ENCODE measurements at regions not wholly inside any gene's neighbourhood (a gene's known extent, or its start where the extent isn't known, plus 50 kb on each side); places are given as distances from the start of the nearest gene placed in this dataset.

DNA sequence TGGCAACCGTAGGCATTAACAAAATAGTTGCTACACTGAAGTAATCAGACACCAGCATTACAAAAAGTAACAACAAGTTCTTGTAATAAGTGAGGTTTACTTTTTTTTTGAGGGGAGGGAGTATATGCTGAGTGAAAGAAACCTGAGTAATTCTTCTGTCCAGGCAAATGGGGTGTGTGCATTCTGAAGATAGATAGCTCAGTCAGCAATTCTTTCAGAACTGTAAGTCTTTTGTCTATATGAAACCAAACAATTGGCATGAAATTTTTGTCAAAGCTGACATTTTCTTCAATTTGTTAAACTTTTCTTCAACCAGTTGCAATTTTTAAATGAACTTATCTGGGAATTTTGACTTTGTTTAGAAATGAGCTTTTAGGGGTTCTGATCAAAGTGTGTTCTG, 208.1 kb upstream of the THSD7B start:
- DNase-seq, result no peak

DNA sequence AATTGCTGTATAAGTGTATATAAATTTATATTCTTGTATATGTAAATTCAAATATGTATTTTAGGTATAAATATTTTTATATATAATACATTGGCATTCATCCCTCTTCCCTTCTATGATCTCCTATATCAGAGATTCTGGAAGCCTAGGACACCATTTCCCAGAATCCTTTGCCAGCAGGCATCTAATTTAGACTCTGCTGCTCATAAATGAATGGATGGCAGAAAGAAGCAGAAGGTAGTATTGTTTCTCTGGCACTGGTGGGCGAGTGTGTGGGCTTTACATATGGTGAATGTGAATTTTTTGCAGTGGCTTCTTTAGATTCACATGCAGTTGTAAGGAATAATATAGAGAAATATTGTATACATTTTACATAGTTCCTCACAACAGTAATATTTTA, 215.2 kb upstream of the THSD7B start:
- no peak for DNase-seq

DNA sequence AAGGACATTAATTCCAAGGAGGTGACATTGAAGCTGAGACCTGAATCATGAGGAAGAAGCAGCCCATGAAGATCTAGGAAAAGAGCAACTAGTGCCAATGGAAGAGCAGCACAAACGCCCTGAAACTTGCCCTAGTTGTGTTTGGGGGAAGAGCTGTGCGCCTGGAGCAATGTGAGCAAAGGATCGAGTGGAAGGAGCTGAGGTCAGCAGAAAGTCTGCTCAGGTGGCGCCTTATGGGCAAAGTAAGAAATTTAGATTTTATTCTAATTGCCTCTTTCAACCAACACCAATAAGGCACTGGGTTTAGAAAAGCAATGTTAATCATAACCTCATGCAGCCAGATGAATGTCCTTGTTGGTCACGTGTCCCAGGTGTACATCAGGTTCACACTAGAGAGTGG, 226.0 kb upstream of the THSD7B start:
- DNase-seq, result no peak

DNA sequence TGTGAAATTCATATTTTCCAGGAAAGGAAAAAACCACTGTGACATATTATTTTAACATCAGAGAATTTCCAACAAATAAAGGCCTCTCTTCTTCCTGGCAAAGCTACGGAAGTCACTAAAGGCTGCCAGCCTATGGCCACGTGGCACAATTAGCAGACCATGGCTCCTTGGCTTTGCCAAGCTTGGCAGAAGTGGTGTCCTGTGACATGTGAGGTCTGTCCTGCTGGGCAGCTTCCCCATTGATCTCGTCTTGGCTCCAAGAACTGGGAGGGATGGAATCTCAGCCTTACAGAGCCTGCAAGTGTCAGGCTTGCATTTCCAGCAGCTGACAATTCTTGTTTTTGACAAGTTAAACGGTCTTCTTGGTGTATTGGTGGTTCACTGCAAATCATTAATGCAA, 226.9 kb upstream of the THSD7B start:
- peak in 10 of 14 donors; percentile 0 to 60 (median 26) for DNase-seq

DNA sequence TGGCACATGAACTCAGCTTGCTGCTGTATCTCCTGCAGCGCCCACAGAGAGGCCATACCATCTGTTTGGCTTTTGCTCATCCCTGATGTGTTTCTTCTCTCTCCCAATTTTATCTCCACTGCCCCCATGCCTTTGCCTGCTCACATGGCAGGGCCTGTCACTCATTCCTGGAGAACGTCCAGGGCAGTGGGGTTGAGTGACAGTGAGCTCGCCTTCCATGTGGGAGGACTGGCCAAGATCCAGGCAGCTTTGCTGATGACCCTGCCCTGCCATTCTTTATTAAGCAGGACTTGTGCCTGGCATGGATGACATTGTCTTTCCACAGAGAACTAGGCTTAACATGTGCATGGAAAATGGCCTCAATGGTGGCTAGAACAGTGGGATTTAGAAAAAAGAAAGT, 230.5 kb upstream of the THSD7B start:
- no peak for DNase-seq

DNA sequence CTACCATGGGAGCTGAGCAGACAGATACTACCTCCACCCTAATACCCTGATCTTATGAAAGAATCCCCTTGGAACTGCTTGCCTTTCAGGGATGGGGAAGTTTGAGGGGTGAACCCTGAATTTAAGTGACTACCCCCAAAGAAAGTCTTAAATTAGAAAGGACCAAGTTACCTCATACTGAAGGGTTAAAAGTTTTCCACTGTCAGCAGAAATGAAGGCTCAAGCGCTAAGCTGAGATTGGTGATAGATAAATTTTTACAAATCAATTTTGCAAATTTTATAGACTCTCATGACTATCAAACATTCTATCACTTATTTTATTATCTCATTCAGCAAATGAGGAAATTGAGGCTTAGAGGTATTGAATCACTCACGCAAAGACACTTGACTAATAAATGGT, 233.2 kb upstream of the THSD7B start:
- DNase-seq, result no peak

DNA sequence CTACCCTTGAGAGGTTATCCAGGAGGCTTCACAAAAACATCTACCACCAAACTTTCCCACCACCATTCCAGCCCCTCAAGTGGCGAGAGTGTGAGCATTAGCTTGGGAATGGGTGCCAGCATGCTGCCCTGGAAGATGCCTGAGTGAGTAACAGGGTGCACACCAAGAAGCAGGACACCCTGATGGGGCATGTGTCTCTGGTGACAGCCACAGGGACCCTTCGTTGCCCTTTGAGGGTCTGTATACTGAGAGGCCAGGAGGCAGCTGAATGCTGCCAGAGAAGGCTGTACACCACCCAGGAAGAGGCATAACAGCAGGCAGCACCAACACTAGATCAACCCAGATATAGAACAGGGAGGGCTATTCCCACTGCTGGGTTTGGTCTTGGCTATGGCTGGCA, 233.6 kb upstream of the THSD7B start:
- DNase-seq, result no peak

DNA sequence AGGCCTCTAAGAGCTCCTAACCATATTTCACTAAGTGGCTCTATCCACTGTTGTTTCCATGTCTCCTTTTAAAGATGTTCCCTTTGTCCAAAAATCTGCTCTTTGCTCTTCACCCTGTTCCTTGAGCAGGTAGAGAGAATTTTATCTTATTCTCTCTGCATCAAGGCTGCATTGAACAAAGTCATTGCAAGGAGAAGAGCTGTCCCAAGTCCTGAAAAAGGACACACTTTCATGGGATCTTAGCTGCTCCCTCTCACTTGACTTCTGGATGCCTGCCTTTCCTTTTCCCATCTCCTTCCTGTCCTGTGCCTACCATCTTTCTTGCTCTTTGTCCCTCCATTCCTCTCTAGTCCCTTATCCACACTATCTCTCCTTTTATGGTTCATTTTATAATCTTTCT, 235.2 kb upstream of the THSD7B start:
- DNase-seq, result no peak

DNA sequence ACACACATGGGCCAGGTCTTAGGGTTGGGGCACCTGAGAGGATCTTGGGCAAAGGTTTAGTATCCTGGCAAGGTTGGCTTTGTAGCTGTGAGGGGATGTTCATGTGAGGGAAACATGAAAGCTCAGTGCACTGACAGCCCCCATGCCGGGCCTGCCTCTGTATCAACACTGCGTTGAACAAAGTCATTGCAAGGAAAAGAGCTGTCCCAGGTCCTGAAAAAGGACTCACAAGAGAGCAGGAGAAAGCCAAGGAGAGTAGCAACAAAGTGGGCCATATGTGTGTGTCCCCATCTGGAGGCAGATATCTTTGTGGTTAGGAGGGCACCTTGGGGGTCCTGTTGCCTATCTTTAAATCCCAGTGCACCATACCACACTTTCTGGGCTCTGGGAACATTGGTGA, 237.8 kb upstream of the THSD7B start:
- no peak for DNase-seq

DNA sequence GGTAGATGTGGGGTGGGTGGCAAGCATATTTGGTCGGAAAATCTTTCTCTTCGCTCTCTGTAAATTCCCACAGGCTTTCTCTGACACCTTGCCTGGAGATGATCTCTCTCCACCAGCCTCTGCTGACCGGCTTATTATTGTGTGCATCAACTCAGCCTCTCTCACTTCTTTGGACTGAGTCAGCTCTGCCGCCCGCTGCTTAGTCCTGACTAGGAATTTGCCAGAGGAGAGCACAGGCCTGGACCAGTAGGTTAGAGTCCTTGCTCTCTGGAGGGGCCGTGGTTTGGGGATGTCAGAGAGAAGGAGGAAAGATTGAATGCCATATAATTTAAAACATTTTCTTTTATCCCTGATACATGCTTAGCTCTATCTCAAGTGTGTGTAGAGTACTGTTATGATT, 242.6 kb upstream of the THSD7B start:
- DNase-seq, result no peak

DNA sequence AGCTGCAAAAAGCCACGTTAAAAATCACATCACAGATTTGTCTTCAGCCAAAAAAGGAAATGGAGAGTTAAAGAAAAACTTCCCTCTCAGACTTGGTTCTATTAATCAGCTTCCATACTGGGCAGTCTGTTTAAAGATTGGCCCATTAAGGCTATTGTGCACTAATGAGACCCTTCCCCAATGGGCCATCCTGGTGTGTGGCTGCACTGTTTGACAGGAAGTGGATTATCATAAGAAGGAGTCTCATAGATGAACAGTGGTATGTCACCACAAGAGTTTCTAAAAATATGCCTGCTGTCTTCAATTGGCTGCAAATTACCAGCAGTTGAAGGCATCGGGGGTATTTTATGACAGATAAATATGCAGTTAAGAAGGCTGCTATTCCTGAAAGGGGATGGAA, 247.6 kb upstream of the THSD7B start:
- no peak for DNase-seq

DNA sequence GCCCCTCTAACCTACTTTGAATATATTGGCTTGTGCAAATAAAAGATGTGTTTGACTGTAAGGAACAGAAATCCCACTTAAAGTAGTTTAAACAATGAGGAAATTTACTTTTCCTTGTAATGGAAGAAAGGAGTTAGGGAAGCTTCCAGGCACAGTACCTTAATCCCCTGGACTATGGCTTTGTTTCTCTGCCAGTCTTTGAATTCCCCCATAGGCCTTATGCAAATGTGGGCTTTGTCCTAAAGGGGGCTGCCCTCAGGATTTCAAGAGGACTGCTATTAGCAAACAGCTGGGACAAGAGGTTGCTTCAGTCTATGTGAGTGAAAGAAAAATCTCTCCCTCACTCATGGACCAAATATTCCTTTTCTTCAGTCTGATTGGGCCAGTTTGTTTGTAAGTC, 255.1 kb upstream of the THSD7B start:
- no peak for DNase-seq

DNA sequence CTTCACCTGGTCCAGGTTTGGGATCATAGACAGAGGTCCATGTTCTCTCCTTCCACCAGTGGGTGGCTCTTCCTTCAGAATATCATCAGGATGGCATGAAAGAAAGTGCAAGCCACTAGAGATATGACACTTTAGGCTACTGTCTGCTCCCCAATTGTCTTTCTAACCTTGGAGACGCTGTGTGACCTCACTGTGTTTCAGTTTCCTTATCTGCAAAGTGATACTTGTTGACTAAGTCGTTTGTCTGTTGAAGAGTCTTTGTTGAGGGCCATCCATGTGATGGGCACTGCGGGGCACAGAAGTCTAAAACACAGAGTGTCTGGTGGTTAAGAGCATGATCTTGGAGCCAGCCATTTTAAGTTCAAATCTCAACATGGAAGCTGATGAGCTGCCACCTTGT, 259.9 kb upstream of the THSD7B start:
- no peak for DNase-seq

DNA sequence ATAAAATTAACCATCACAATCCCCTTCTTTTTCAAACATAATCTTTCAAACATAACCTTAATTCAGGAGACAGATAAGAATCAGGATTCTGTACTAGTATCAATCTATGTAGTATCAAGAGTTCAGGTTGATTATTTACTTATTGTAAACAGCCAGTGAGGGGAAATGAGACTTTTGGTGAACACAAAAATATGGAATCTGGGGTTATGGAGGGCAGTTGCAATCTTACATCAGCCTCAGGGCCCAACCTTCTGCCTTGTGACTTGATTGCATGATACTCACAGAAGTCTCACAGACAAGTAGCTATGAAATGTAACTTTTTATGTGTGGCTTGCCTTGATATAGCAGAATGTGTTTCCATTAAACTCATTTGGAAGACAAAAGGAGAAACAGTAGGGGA, 262.7 kb upstream of the THSD7B start:
- DNase-seq, result no peak

DNA sequence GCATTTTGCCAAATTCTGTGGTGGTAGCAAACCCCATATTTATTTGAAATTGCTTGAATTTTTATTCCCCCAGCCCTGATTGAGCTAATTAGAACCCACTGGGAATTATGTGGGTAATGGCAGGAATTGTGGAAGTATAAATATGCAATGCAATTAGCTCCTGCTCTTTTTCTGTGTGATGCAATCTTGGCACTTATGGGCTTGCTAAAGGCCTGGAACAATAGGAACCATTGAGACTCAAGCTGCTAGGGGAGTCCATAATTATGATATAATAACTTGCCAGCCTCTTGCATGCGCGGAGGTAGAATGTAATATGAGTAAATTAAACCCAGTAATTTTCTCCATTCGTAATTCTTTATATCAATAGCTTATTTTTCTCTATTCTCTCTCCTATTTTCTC, 267.6 kb upstream of the THSD7B start:
- DNase-seq, result no peak

DNA sequence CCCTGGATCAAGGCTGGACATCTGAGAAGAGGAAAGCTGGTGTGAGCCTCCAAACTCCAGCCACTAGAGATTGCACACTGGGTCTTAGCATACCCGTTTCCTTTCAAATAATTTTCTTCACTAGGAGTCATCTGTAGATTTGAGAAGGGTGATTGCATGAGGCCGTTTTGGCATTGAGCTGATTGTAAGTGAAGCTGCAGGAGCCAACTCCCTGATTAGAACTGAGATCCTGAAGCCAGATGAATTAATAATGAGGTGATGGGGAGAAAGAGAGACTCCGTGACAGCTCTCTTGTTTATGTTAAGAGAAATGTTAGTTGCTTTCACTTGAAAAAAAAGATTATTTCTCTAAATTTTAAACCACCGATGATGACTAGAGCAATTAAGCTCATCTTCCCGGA, 268.4 kb upstream of the THSD7B start:
- DNase-seq, result no peak

DNA sequence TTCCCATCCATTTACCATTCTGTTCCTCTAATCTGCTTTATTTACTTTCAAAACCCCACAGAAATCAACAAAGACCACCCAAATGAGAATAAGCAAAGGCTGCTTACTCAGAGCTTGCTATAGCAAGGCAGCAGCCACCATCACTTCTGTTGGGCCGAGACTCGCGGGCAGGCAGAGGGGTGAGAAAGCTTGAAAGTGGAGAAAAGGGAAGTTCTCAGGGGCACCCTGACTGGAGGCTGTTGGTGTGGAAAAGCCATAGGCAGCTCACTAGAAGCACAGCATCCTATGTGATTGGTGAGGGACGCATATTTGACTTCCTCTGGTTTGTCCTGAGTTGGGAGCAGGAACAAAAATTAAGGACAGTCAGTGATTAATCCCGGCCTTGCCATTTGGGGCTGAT, 269.7 kb upstream of the THSD7B start:
- no peak for DNase-seq

DNA sequence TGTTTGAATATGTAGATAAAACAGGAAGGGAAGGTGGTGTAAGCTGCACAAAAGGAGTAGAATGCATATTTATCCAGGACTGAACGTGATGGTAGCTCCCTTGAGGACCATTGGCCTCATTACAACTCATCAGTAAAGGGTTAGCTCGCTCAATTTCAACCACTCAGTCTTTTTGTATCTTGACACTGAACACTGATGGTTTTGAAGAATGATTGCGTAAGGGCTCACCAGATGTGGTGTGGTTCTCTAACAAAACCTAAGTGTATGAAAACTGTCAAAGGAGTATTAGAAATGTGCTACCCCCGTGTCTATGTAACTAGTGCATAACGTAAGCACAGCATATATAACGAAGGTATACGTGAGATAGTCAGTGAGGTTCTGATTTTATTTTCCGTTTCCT, 272.4 kb upstream of the THSD7B start:
- no peak for DNase-seq

DNA sequence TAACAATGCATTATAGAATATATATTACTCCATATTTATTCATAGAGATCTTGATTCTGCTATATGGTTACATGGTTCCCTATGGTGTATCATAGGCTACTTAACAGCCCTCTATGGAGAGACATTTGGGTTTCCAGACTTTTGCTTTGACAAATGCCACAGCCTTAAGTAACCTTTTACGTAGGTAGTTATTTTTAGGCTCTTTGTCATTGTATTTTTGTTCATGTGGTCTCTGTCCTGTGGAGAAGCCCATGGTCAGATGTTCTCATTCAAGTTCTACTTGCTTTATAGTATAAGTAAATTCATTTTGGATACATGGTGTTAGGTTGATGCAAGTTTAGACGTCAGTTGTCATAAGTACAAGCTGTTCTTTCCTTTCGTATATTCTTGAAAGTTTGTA, 275.2 kb upstream of the THSD7B start:
- DNase-seq, result no peak

DNA sequence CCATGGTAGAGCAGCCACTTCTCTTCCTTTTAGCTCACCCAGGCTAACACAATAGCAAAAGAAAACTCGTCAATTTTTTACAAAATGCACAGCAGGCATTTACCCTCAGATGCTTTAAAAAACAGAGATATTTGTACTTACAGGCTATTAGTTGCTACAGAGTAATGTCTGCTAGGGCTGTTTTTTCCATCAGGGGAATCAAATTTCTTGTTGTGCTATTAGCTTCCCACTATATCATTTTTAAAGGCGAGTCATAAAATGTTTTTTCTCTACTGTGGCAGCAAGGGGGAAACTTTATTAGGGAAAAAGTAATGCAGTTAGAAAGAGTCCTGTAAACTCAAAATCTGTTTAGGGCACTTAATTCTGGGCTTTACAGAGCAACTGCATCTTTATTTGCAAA, 277.9 kb upstream of the THSD7B start:
- DNase-seq, result no peak

DNA sequence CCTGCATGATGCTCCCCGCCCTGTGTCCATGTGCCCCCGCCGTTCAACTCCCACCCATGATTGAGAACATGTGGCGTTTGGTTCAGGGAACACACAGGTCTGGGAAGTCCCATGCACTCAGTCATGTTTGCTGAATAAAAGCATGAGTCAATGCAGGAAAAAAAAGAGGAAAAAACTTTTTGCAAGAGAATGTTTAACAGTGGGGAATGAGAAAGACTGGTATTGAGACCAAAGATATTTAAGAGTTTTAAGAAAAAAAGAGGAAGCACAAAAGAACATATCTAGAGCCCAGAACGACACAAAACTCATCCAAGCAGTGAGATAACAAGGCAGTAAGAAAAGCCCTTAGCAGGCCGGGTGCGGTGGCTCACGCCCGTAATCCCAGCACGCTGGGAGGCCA, 279.2 kb upstream of the THSD7B start:
- DNase-seq, result no peak

DNA sequence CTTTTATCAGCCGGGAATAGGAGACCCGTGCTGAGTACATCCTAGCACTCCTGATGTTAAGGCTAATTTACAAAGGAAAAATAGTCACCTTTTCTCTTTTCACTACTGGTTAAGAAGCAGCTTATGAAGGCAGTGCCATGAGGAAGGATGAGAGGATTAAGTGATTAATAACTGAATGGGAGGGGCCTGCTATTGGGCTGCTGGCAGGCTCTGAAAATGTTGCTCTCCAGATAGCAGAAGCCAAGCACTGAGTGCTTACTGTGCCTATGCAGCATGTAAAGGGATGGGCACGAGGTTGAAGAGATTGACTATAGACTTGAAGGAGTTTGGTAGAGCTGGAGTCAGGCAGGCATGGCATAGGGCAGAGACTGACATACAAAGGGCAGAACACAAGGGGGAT, 282.4 kb upstream of the THSD7B start:
- DNase-seq, result no peak

DNA sequence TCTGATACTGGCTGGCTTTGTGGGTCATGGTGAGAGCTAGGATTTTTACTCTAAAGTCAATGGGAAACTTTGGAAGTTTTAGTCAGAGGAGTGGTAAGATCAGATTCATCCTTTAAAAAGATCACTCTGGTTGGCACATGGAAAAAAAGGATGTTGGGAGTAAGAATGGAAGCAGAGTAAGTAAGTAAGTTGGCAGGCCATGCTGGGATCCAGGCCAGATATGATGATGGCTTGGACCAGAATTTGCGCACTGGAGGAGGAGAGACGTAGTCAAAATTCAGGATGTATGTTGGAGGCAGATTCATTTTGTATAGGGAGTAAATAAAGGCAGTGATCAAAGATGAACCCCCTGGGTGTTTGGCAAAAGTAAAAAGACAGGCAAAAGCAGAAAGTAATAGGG, 283.3 kb upstream of the THSD7B start:
- DNase-seq, result no peak

DNA sequence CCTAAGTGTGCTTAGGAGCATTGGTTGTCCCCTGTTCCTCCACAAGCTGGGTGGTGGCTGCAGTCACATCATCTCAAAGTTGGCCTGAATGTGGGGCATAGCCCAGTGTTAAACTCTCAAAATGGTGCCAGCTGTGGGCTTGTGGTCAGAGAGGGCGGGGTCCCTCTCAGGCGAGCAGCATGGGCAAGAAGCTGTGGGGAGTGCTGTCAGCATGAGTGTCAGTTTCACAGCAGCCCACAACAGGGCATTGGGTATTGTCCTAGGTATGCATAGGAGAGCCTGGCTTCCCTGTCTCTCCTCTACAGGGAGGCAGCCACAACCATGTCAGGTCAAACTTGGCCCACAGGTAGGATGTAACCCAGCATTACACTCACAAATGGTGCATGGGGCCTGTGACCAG, 285.6 kb upstream of the THSD7B start:
- no peak for DNase-seq

DNA sequence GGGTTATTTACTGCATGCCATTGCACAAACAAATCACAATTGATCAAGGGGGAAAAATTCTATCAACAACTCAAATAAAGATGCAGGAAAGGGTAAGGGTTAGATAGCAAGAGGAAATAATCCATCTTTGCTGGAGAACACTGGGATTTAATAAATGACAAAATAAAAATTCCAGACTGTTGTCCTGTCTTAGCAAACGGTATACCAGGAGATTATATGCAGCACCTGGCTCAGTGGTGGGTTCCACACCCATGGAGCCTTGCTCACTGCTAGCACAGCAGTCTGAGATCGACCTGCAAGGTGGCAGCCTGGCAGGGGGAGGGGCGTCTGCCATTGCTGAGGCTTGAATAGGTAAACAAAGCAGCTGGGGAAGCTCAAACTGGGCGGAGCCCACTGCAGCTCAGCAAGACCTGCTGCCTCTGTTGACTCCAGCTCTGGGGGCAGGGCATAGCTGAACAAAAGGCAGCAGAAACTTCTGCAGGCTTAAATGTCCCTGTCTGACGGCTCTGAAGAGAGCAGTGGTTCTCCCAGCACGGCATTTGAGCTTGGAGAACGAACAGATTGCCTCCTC, 296.5 kb upstream of the THSD7B start:
- DNase-seq, result no peak

DNA sequence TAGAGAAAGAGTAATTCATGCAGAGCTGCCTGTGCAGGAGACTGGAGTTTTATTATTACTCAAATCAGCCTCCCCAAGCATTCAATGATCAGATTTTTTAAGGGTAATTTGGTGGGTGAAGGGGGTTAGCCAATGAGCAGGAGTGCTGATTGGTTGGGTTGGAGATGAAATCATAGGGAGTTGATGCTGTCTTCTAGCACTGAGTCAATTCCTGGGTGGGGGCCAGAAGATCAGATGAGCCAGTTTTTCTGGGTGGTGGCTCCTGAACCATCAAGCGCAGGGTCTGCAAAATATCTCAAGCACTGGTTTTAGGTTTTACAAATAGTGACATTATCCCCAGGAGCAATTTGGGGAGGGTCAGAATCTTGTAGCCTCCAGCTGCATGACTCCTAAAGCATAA, 312.8 kb upstream of the THSD7B start:
- no peak for DNase-seq
